ENCODE measurements at regions not wholly inside any gene's neighbourhood (a gene's known extent, or its start where the extent isn't known, plus 50 kb on each side); places are given as distances from the start of the nearest gene placed in this dataset.

DNA sequence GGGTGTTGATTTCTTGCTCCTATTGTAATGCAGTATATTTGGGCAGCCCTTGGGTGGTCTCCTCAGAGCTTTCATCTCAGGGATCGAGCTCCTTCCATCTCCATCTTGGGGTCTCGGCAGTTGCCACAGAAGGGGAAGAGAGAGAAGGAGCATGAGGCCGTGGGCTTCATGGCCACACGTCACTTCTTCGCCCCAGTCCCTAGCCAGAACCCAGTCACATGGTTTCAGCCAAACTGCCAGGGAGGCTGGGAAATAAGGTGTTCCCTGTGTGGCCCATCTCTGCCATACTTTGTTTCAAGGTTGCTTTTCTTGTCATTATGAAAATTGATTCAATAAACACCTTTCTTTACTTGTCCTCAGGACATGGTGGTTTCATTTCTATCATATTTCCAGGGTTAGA, 68.4 kb upstream of the NKD1 start:
- ChIA-PET CTCF (ENCODE audit: unreplicated experiment) (no interaction called here), POLR2A (interaction anchor here (0.7 kb wide), 1 partner anchor 31 kb away, joined by 6 read pairs; no protein-coding TSS in a partner anchor)
- H3K4me1 ChIP-seq (ENCODE audit: insufficient read depth, low read length, poor library complexity, severe bottlenecking): no peaks in the 10 kb centered on the region
- no peak for TF ChIP-seq EZH2phosphoT487 (IDR thresholded peaks at IDR 0.05; ENCODE audit: borderline replicate concordance, low read depth, low read length)
- TF ChIP-seq, protein P1, sequence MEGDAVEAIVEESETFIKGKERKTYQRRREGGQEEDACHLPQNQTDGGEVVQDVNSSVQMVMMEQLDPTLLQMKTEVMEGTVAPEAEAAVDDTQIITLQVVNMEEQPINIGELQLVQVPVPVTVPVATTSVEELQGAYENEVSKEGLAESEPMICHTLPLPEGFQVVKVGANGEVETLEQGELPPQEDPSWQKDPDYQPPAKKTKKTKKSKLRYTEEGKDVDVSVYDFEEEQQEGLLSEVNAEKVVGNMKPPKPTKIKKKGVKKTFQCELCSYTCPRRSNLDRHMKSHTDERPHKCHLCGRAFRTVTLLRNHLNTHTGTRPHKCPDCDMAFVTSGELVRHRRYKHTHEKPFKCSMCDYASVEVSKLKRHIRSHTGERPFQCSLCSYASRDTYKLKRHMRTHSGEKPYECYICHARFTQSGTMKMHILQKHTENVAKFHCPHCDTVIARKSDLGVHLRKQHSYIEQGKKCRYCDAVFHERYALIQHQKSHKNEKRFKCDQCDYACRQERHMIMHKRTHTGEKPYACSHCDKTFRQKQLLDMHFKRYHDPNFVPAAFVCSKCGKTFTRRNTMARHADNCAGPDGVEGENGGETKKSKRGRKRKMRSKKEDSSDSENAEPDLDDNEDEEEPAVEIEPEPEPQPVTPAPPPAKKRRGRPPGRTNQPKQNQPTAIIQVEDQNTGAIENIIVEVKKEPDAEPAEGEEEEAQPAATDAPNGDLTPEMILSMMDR (conservative IDR thresholded peaks at IDR 0.05; ENCODE audit: low read length): no peak
- no peak for DNase-seq (ENCODE audit: low spot score)
- intact Hi-C loops (cut with micrococcal nuclease; ENCODE audit: unreplicated experiment): no loop called here
- no TSS peak for BruUV-seq (replicated peaks)
- H3K79me2 ChIP-seq (ENCODE audit: insufficient read depth, low read depth, low read length): no peaks in the 10 kb centered on the region
- H4K20me1 ChIP-seq (ENCODE audit: insufficient read depth, low read length): no peaks in the 10 kb centered on the region
- no peak overlapping the region for H3K27ac ChIP-seq (ENCODE audit: low read depth, low read length, poor library complexity, severe bottlenecking)
- H3K9me3 ChIP-seq (ENCODE audit: low read length): no peaks in the 10 kb centered on the region
- no peak overlapping the region for H3K4me3 ChIP-seq (ENCODE audit: low read depth, low read length, poor library complexity, severe bottlenecking)
- H3K36me3 ChIP-seq (ENCODE audit: insufficient read depth, low read length): no peaks in the 10 kb centered on the region
- H3K9me2 ChIP-seq (ENCODE audit: insufficient read depth, low read length): no peaks in the 10 kb centered on the region
- no peak overlapping the region for H3K4me2 ChIP-seq (ENCODE audit: low read length)
- H2AFZ ChIP-seq (ENCODE audit: low read length): no peak overlapping the region

DNA sequence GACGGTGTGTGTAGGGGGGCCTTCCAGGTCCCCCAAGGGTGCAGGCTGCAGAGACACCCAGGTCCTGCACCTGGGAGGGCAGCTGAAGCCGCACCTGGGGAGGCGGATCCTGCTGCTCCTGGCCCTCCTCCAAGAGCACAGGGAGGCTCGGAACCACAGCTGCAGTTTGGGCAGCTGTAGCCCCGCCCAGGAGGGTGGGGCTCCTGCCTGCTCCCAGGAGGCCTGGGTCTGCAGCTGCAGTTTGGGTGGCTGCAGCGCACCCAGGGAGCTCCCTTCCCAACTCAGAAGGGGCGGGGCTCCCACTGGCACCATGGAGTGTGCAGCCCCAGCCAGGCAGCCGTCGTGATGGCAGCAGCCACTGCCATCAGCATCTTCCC, 69.4 kb upstream of the NKD1 start:
- Histone ChIP-seq H3K36me3 (ENCODE audit: insufficient read depth, low read length) (no peaks in the 10 kb centered on the region), H3K79me2 (ENCODE audit: insufficient read depth, low read depth, low read length) (no peaks in the 10 kb centered on the region), H3K9me3 (ENCODE audit: low read length) (no peaks in the 10 kb centered on the region), H2AFZ (ENCODE audit: low read length) (no peak overlapping the region), H3K27ac (ENCODE audit: low read depth, low read length, poor library complexity, severe bottlenecking) (no peak overlapping the region), H3K9me2 (ENCODE audit: insufficient read depth, low read length) (no peaks in the 10 kb centered on the region), H3K4me1 (ENCODE audit: insufficient read depth, low read length, poor library complexity, severe bottlenecking) (no peaks in the 10 kb centered on the region), H4K20me1 (ENCODE audit: insufficient read depth, low read length) (no peaks in the 10 kb centered on the region), H3K4me3 (ENCODE audit: low read depth, low read length, poor library complexity, severe bottlenecking) (no peak overlapping the region), H3K4me2 (ENCODE audit: low read length) (no peak overlapping the region)
- intact Hi-C loops (cut with micrococcal nuclease; ENCODE audit: unreplicated experiment): no loop called here
- CTCF ChIA-PET (ENCODE audit: unreplicated experiment): no interaction called here
- no peak for DNase-seq (ENCODE audit: low spot score)
- no TSS peak for BruUV-seq (replicated peaks)
- TF ChIP-seq, protein P1 (conservative IDR thresholded peaks at IDR 0.05; ENCODE audit: low read length): no peak
- TF ChIP-seq EZH2phosphoT487 (IDR thresholded peaks at IDR 0.05; ENCODE audit: borderline replicate concordance, low read depth, low read length): no peak
- POLR2A ChIA-PET: no interaction called here

DNA sequence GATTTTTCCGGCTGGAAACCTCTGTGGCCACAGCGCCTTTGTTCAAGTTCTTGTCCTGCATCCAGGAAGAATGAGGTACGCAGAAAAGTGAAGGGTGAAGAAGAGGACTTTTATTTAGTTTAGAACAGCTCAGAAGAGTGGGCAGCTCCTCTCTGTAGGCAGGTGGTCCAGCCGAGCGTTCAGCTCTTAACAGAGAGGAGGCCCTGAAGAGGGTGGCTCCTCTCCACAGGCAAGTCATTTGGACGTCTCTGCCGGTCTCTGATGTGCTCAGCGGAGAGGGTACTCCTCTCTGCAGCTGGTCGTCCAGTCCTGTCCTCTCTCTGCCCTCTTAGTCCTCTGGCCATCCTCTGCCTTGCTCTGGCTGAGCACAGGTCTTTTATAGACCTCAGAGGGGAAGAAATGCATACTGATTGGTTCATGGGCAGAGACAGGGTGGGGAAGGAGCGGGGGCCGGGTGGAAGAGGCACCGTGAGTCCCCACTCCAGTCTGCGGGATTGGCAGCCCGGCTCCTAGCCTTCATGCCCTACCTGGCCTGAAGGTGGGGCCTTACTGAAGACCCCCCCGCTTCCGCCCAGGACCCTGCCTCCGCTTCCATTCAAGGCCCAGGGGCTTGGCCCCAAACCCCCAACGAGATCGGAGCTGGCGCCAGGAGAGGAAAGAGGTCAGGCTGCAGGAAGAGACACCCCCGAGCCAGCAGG, 70.0 kb upstream of the NKD1 start:
- Histone ChIP-seq H3K4me3 (ENCODE audit: low read depth, low read length, poor library complexity, severe bottlenecking) (no peak overlapping the region), H3K9me2 (ENCODE audit: insufficient read depth, low read length) (no peaks in the 10 kb centered on the region), H3K27ac (ENCODE audit: low read depth, low read length, poor library complexity, severe bottlenecking) (no peak overlapping the region), H3K79me2 (ENCODE audit: insufficient read depth, low read depth, low read length) (no peaks in the 10 kb centered on the region), H2AFZ (ENCODE audit: low read length) (no peak overlapping the region), H3K4me2 (ENCODE audit: low read length) (no peak overlapping the region), H3K36me3 (ENCODE audit: insufficient read depth, low read length) (no peaks in the 10 kb centered on the region), H4K20me1 (ENCODE audit: insufficient read depth, low read length) (no peaks in the 10 kb centered on the region), H3K4me1 (ENCODE audit: insufficient read depth, low read length, poor library complexity, severe bottlenecking) (no peaks in the 10 kb centered on the region), H3K9me3 (ENCODE audit: low read length) (no peaks in the 10 kb centered on the region)
- intact Hi-C loops (cut with micrococcal nuclease; ENCODE audit: unreplicated experiment): no loop called here
- POLR2A ChIA-PET: no interaction called here
- DNase-seq (ENCODE audit: low spot score): no peak
- no peak for TF ChIP-seq EZH2phosphoT487 (IDR thresholded peaks at IDR 0.05; ENCODE audit: borderline replicate concordance, low read depth, low read length)
- TF ChIP-seq, protein P1 (conservative IDR thresholded peaks at IDR 0.05; ENCODE audit: low read length): no peak
- CTCF ChIA-PET (ENCODE audit: unreplicated experiment): no interaction called here
- no TSS peak for BruUV-seq (replicated peaks)
